ENCODE measurements at regions not wholly inside any gene's neighbourhood (a gene's known extent, or its start where the extent isn't known, plus 50 kb on each side); places are given as distances from the start of the nearest gene placed in this dataset.

- no peak for TF ChIP-seq ATF2 (CRISPR knock-in tag; IDR thresholded peaks at IDR 0.05; ENCODE audit: borderline replicate concordance, low read depth)
- no peak for TF ChIP-seq USF1 (CRISPR knock-in tag; IDR thresholded peaks at IDR 0.05)
- TF ChIP-seq NR3C1 (CRISPR knock-in tag; conservative IDR thresholded peaks at IDR 0.05; ENCODE audit: low read depth): no peak
- TF ChIP-seq ETV6 (CRISPR knock-in tag; IDR thresholded peaks at IDR 0.05): no peak
- TF ChIP-seq PRRX2 (CRISPR knock-in tag; IDR thresholded peaks at IDR 0.05): no peak
- no peak for TF ChIP-seq ZNF219 (CRISPR knock-in tag; IDR thresholded peaks at IDR 0.05; ENCODE audit: borderline replicate concordance)
- TF ChIP-seq SP1 (CRISPR knock-in tag; conservative IDR thresholded peaks at IDR 0.05): no peak
- TF ChIP-seq HMGA2 (CRISPR knock-in tag; IDR thresholded peaks at IDR 0.05): no peak
Measured at GRCh38 chr12:67107235-67107634, 161.9 kb upstream of the CAND1 start (continued).

GRCh38 chr12:67107751-67108269, 161.3 kb upstream of the CAND1 start:
- no peak for ATAC-seq
- DNase-seq (ENCODE audit: low spot score): no peak
- peaks cover 6% of the 10 kb centered on the region; the same call in 1 of the 2 replicates for H3K4me1 Mint-ChIP-seq
- H3K9me3 Mint-ChIP-seq: peaks cover 21% of the 10 kb centered on the region
- POLR2A ChIA-PET: no interaction called here
- CTCF ChIA-PET: interaction anchor here (0.6 kb wide), 1 partner anchor 408 kb away, joined by 3 read pairs; no protein-coding TSS in a partner anchor
- H3K4me3 Mint-ChIP-seq: no peak overlapping the region
- no peaks in the 10 kb centered on the region for H3K36me3 Mint-ChIP-seq
- H3K27me3 Mint-ChIP-seq (ENCODE audit: low read depth): peaks cover 3% of the 10 kb centered on the region; the same call in 1 of the 2 replicates
- no peak overlapping the region for H3K27ac Mint-ChIP-seq
- TF ChIP-seq ZNF425 (CRISPR knock-in tag; conservative IDR thresholded peaks at IDR 0.05) (no peak), MYBL2 (CRISPR knock-in tag; IDR thresholded peaks at IDR 0.05) (no peak), NR1H2 (CRISPR knock-in tag; IDR thresholded peaks at IDR 0.05) (no peak), FOXP1 (CRISPR knock-in tag; IDR thresholded peaks at IDR 0.05; ENCODE audit: borderline replicate concordance) (no peak), ZNF671 (CRISPR knock-in tag; IDR thresholded peaks at IDR 0.05) (no peak), JUN (CRISPR knock-in tag; IDR thresholded peaks at IDR 0.05) (no peak), ZNF121 (CRISPR knock-in tag; IDR thresholded peaks at IDR 0.05) (no peak), IRF2 (CRISPR knock-in tag; IDR thresholded peaks at IDR 0.05; ENCODE audit: borderline replicate concordance, low read depth) (no peak), MLX (CRISPR knock-in tag; IDR thresholded peaks at IDR 0.05) (no peak), AR (CRISPR knock-in tag; IDR thresholded peaks at IDR 0.05) (no peak), ZNF232 (CRISPR knock-in tag; IDR thresholded peaks at IDR 0.05) (no peak), JAZF1 (CRISPR knock-in tag; IDR thresholded peaks at IDR 0.05) (no peak), SMAD3 (CRISPR knock-in tag; IDR thresholded peaks at IDR 0.05; ENCODE audit: borderline replicate concordance) (no peak), HMGXB4 (CRISPR knock-in tag; IDR thresholded peaks at IDR 0.05) (no peak), FOXJ3 (CRISPR knock-in tag; IDR thresholded peaks at IDR 0.05; ENCODE audit: borderline replicate concordance) (no peak), GRHL2 (CRISPR knock-in tag; IDR thresholded peaks at IDR 0.05; ENCODE audit: insufficient replicate concordance, severe bottlenecking) (no peak)
